ENCODE measurements at regions not wholly inside any gene's neighbourhood (a gene's known extent, or its start where the extent isn't known, plus 50 kb on each side); places are given as distances from the start of the nearest gene placed in this dataset.

DNA sequence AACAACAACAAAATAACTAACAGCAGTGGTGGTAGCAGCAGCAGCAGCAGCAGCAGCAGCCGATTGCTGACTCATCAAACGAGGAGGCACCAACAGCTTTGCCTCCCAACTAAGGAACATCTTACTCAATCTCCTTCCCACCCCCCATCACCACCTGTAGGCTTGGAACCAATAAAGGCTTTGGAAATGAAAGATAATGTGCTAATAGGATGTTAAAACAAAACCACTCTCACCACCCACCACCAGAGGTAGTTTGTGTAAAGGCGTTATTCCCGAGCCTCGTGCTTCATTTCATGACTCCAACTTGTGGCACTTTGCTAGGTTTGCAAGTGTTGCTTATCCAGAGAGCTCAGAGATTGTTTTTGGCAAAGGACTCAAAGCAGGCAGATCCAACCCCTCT, 346.5 kb downstream of the CD83 start:
- TF ChIP-seq, protein P1, sequence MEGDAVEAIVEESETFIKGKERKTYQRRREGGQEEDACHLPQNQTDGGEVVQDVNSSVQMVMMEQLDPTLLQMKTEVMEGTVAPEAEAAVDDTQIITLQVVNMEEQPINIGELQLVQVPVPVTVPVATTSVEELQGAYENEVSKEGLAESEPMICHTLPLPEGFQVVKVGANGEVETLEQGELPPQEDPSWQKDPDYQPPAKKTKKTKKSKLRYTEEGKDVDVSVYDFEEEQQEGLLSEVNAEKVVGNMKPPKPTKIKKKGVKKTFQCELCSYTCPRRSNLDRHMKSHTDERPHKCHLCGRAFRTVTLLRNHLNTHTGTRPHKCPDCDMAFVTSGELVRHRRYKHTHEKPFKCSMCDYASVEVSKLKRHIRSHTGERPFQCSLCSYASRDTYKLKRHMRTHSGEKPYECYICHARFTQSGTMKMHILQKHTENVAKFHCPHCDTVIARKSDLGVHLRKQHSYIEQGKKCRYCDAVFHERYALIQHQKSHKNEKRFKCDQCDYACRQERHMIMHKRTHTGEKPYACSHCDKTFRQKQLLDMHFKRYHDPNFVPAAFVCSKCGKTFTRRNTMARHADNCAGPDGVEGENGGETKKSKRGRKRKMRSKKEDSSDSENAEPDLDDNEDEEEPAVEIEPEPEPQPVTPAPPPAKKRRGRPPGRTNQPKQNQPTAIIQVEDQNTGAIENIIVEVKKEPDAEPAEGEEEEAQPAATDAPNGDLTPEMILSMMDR (conservative IDR thresholded peaks at IDR 0.05 in 1 of 2, IDR thresholded peaks at IDR 0.05 in 1 of 2; ENCODE audit: low read depth in 1 of 2, low read length in 2 of 2): peak; percentile 32 to 44
- TF ChIP-seq EZH2 (IDR thresholded peaks at IDR 0.05; ENCODE audit: low read length, missing control alignments): no peak
